Chondrocyte (in vitro differentiated cells): ENCODE measurements at regions not wholly inside any gene's neighbourhood (a gene's known extent, or its start where the extent isn't known, plus 50 kb on each side); places are given as distances from the start of the nearest gene placed in this dataset.
A peak's percentile ranks its signal among the peaks of the same experiment; 100 is the strongest.

Experiments used
- DNase-seq: peaks from one replicate; pipeline ENCODE4 v3.0.0; 2021; ENCODE audit warnings: mixed read lengths, low spot score
- H3K27ac Mint-ChIP-seq: one replicate; pipeline ENCODE4 v1.8.0; 2021; ENCODE audit warnings: mild to moderate bottlenecking, moderate library complexity, mixed read lengths; ENCODE audit not compliant: unreplicated experiment
- H3K27me3 Mint-ChIP-seq: 2 replicates; pipeline ENCODE4 v1.8.0; 2021; ENCODE audit warnings: low read depth, mixed read lengths
- H3K36me3 Mint-ChIP-seq: 2 replicates; pipeline ENCODE4 v1.8.0; 2021; ENCODE audit warnings: low read depth, mixed read lengths
- H3K4me1 Mint-ChIP-seq: 2 replicates; pipeline ENCODE4 v1.8.0; 2021; ENCODE audit warnings: low read depth, mild to moderate bottlenecking, mixed read lengths
- H3K4me3 Mint-ChIP-seq: one replicate; pipeline ENCODE4 v1.8.0; 2021; ENCODE audit warnings: mild to moderate bottlenecking, moderate library complexity, mixed read lengths; ENCODE audit not compliant: unreplicated experiment
- H3K9me3 Mint-ChIP-seq: 2 replicates; pipeline ENCODE4 v1.8.0; 2021; ENCODE audit warnings: low read depth, mixed read lengths
- TF ChIP-seq, protein P1 (sequence below): fragments of 200-600 bp; sonication (generic); IDR thresholded peaks from 2 replicates; pipeline ENCODE4 v1.5.0; 2021; ENCODE audit warnings: antibody characterized with exemption, mild to moderate bottlenecking, moderate library complexity

DNA sequence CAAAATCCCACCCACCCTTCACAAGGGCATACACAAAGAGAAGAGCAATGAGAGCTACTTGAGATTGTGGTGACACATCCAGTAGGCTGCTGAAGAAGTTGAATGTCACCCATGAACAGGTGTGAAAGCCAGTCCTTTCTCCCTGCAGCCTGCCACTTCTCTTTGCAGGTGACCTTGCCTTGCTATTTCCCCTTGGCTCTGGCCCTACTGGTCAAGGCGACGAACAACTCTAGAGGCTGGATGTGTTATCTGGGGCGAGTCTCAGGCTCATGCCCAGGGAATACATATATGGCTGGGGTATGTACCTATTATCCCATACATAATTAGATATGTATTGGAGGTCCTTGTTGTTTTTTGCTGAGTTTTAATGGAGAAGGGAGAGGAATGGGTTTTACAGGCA is 70.2 kb upstream of the EGLN3 start:
- peaks cover 11% of the 10 kb centered on the region for H3K4me1 Mint-ChIP-seq
- no peak for DNase-seq
- TF ChIP-seq, protein P1, sequence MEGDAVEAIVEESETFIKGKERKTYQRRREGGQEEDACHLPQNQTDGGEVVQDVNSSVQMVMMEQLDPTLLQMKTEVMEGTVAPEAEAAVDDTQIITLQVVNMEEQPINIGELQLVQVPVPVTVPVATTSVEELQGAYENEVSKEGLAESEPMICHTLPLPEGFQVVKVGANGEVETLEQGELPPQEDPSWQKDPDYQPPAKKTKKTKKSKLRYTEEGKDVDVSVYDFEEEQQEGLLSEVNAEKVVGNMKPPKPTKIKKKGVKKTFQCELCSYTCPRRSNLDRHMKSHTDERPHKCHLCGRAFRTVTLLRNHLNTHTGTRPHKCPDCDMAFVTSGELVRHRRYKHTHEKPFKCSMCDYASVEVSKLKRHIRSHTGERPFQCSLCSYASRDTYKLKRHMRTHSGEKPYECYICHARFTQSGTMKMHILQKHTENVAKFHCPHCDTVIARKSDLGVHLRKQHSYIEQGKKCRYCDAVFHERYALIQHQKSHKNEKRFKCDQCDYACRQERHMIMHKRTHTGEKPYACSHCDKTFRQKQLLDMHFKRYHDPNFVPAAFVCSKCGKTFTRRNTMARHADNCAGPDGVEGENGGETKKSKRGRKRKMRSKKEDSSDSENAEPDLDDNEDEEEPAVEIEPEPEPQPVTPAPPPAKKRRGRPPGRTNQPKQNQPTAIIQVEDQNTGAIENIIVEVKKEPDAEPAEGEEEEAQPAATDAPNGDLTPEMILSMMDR, result no peak

DNA sequence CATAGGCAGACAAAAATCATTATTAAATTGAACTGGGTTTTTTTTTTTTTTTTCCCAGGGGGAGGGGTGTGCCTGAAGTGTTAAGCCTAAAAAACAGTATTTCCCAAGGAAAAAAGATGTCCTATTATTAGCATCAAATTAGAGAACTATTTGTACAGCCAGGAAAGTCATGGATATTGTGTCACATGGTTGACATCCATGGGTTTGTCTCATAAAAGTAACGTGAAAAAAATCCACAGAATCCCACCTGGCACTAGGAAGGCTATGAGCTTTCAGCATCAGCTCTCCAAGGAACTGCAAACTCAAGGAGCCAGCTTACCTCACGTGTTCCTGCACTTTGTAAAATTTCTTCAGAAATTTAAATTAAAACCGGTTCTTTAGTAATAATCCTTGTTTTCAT is 69.1 kb upstream of the EGLN3 start:
- TF ChIP-seq, protein P1, result no peak
- Mint-ChIP-seq H3K9me3 (no peaks in the 10 kb centered on the region), H3K4me3 (no peak overlapping the region), H3K27me3 (peaks cover 23% of the 10 kb centered on the region), H3K27ac (no peak overlapping the region), H3K36me3 (no peaks in the 10 kb centered on the region), H3K4me1 (peaks cover 11% of the 10 kb centered on the region)
- DNase-seq, result no peak

More for the DNA sequence above, 70.2 kb upstream of the EGLN3 start:
- H3K9me3 Mint-ChIP-seq, result no peaks in the 10 kb centered on the region
- no peak overlapping the region for H3K4me3 Mint-ChIP-seq
- H3K27me3 Mint-ChIP-seq, result peaks cover 24% of the 10 kb centered on the region
- no peak overlapping the region for H3K27ac Mint-ChIP-seq
- H3K36me3 Mint-ChIP-seq, result no peaks in the 10 kb centered on the region

DNA sequence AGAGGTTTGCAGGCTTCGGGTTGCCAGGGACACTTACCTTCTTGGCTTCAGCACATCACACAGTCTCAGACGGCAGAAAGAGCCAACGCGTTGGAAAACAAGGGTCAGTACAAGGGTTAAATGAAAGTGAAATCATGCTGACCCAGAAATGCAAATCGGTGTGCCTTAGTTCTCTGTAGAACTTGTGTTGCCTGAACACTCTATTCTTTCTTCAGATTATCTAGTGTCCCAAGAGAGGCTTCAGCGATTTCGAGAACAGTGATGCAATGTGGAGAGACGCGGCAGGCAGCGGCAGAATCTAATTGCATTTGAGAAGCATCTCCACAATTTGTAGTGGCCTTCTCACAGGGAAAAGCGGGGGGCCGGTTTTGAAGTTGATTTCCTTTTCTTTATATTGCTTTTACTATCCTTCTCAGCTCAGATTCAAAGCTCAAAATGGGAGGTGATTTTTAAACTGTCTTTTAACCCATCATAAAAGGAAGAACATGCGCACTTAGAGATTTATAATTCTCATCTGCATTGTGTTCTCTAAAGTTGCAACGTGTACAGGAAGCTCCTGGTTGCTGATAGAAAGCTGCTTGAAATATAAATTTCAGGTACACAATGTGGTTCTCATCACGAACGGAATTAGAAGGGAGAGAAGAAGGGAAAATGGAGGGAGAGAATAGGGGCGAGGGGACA is 67.8 kb upstream of the EGLN3 start:
- no peak for DNase-seq
- no peaks in the 10 kb centered on the region for H3K9me3 Mint-ChIP-seq
- peaks cover 11% of the 10 kb centered on the region for H3K4me1 Mint-ChIP-seq
- peaks cover 12% of the 10 kb centered on the region for H3K27me3 Mint-ChIP-seq
- peak overlapping the region; percentile 14 for H3K4me3 Mint-ChIP-seq
- H3K36me3 Mint-ChIP-seq, result no peaks in the 10 kb centered on the region
- no peak overlapping the region for H3K27ac Mint-ChIP-seq
- TF ChIP-seq, protein P1, result no peak

DNA sequence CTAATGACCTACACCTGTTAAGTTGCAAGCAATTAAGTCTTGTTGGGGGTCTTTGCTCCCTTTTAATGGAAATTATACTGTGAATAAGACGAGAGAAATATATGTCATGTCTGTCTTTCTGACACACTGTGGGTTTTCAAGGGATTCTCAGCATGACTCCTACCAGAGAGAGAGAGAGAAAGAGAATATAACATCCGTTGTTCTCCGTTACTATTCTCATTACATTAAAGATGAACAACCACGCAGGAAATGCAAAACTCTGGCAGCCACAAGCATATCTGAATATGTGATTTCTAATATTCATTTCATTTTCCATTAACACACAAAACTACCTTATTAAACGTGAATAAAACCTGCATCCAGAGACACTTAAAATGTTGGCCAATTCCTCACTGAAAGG is 67.3 kb upstream of the EGLN3 start:
- Mint-ChIP-seq H3K36me3 (no peaks in the 10 kb centered on the region), H3K27me3 (peaks cover 12% of the 10 kb centered on the region), H3K27ac (no peak overlapping the region), H3K4me3 (peak overlapping the region; percentile 14), H3K4me1 (peaks cover 11% of the 10 kb centered on the region), H3K9me3 (no peaks in the 10 kb centered on the region)
- DNase-seq, result no peak
- TF ChIP-seq, protein P1, result no peak

DNA sequence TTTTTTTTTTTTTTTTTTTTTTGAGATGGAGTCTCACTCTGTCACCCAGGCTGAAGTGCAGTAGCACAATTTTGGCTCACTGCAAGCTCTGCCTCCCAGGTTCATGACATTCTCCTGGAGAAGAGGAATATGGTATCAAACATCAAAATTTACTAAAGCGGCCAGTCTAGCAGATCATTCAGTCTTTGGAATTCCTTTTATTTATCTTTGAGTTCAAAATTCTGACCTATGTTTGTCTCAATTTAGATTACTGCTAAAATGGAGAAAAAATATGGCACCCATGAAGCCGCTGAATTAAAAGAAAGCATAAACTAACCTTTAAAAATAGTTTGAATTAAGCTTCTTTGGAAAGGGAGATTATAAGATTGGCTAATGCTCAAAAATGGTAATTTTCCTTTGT is 64.5 kb upstream of the EGLN3 start:
- Mint-ChIP-seq H3K4me3 (no peak overlapping the region), H3K27ac (no peak overlapping the region), H3K4me1 (peaks cover 11% of the 10 kb centered on the region), H3K9me3 (no peaks in the 10 kb centered on the region), H3K27me3 (peaks cover 10% of the 10 kb centered on the region), H3K36me3 (no peaks in the 10 kb centered on the region)
- DNase-seq, result no peak
- TF ChIP-seq, protein P1, result no peak
